Panc1 (cell line): ENCODE measurements at regions not wholly inside any gene's neighbourhood (a gene's known extent, or its start where the extent isn't known, plus 50 kb on each side); places are given as distances from the start of the nearest gene placed in this dataset.

Experiments used
- CTCF ChIP-seq: fragments of 450-650 bp; IDR thresholded peaks from 2 replicates; pipeline ENCODE4 v1.5.1; 2017; ENCODE audit warnings: mild to moderate bottlenecking
- POLR2AphosphoS5 ChIP-seq: IDR thresholded peaks from 2 replicates; pipeline ENCODE4 v1.6.1; 2012; ENCODE audit warnings: mild to moderate bottlenecking, low read depth, low read length, moderate library complexity

- TF ChIP-seq POLR2AphosphoS5 (no peak), CTCF (no peak)
Observed at GRCh38 chr5:105632043-105632442, 2038.7 kb downstream of the EFNA5 start.
